Hematopoietic multipotent progenitor cell treated with erythropoietin and hydrocortisone succinate and interleukin-3 and kit ligand, for 4 days (in vitro differentiated cells): ENCODE measurements at regions not wholly inside any gene's neighbourhood (a gene's known extent, or its start where the extent isn't known, plus 50 kb on each side); places are given as distances from the start of the nearest gene placed in this dataset.

Source experiments
- DNase-seq: peaks from one replicate; pipeline ENCODE4 v3.0.0-alpha.2; 2015

- DNase-seq: peak; percentile 73
Observed at GRCh38 chr6:156347656-156348055, 429.5 kb upstream of the ARID1B start.

- DNase-seq: no peak
Observed at GRCh38 chr6:156347246-156347645, 429.9 kb upstream of the ARID1B start.

- DNase-seq: peak; percentile 37
Observed at GRCh38 chr6:156345700-156346099, 431.5 kb upstream of the ARID1B start.

GRCh38 chr6:156344491-156344890, 432.7 kb upstream of the ARID1B start:
- DNase-seq: peak; percentile 36

GRCh38 chr6:156337801-156338200, 439.4 kb upstream of the ARID1B start:
- DNase-seq: no peak

- no peak for DNase-seq
Observed at GRCh38 chr6:156336733-156337132, 440.4 kb upstream of the ARID1B start.

GRCh38 chr6:156336089-156336488, 441.1 kb upstream of the ARID1B start:
- peak; percentile 24 for DNase-seq

- DNase-seq: peak; percentile 55
Observed at GRCh38 chr6:156334966-156335365, 442.2 kb upstream of the ARID1B start.

- DNase-seq: no peak
Observed at GRCh38 chr6:156319707-156320106, 457.5 kb upstream of the ARID1B start.

GRCh38 chr6:156316583-156317125, 460.5 kb upstream of the ARID1B start:
- DNase-seq: no peak

GRCh38 chr6:156315146-156315545, 462.0 kb upstream of the ARID1B start:
- no peak for DNase-seq

GRCh38 chr6:156313037-156313436, 464.1 kb upstream of the ARID1B start:
- peak; percentile 35 for DNase-seq

GRCh38 chr6:156311291-156311690, 465.9 kb upstream of the ARID1B start:
- peak; percentile 55 for DNase-seq

- no peak for DNase-seq
Observed at GRCh38 chr6:156310701-156311100, 466.5 kb upstream of the ARID1B start.

- no peak for DNase-seq
Observed at GRCh38 chr6:156309017-156309416, 468.2 kb upstream of the ARID1B start.

GRCh38 chr6:156308604-156309003, 468.6 kb upstream of the ARID1B start:
- no peak for DNase-seq

GRCh38 chr6:156306531-156306930, 470.6 kb upstream of the ARID1B start:
- DNase-seq: no peak

GRCh38 chr6:156283091-156283490, 494.1 kb upstream of the ARID1B start:
- DNase-seq: no peak

GRCh38 chr6:156282087-156282486, 495.1 kb upstream of the ARID1B start:
- no peak for DNase-seq

- peak; percentile 8 for DNase-seq
Observed at GRCh38 chr6:156281266-156281665, 495.9 kb upstream of the ARID1B start.

- peak; percentile 18 for DNase-seq
Observed at GRCh38 chr6:156280065-156280464, 497.1 kb upstream of the ARID1B start.

- DNase-seq: peak; percentile 60
Observed at GRCh38 chr6:156279261-156279969, 497.8 kb upstream of the ARID1B start.

GRCh38 chr6:156273065-156273711, 504.0 kb upstream of the ARID1B start:
- DNase-seq: no peak

- DNase-seq: no peak
Observed at GRCh38 chr6:156269751-156270369, 507.3 kb upstream of the ARID1B start.
